OCI-LY3 (cell line): ENCODE measurements at regions not wholly inside any gene's neighbourhood (a gene's known extent, or its start where the extent isn't known, plus 50 kb on each side); places are given as distances from the start of the nearest gene placed in this dataset.
"Not testable (repeated sequence)": the region's sequence is repeated elsewhere in the genome, so short reads cannot be mapped to it uniquely, and the experiment has no call there.

Experiments used
- EZH2phosphoT487 ChIP-seq: fragments of 200-600 bp; shearing (Covaris generic); IDR thresholded peaks from 2 replicates; pipeline ENCODE4 v1.6.1; 2018; ENCODE audit warnings: antibody characterized with exemption, mixed run types, low read depth
- TF ChIP-seq, protein P1 (sequence below): fragments of 200-600, 300-600 bp; sonication (generic); IDR thresholded peaks from 2 replicates; pipeline ENCODE4 v1.5.1; 2014; ENCODE audit warnings: antibody characterized with exemption, low read length, low read depth

DNA sequence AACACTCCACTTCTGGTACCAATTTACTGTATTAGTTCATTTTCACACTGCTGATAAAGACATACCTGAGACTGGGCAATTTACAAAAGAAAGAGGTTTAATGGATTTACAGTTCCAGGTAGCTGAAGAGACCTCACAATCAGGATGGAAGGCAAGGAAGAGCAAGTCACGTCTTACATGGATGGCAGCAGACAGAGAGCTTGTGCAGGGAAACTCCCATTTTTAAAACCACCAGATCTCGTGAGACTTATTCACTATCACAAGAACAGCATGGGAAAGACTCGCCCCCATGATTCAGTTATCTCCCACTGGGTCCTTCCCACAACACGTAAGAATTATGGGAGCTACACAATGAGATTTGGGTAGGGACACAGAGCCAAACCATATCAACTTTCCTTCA lies 119.0 kb downstream of the ZIC4 start:
- TF ChIP-seq, protein P1, sequence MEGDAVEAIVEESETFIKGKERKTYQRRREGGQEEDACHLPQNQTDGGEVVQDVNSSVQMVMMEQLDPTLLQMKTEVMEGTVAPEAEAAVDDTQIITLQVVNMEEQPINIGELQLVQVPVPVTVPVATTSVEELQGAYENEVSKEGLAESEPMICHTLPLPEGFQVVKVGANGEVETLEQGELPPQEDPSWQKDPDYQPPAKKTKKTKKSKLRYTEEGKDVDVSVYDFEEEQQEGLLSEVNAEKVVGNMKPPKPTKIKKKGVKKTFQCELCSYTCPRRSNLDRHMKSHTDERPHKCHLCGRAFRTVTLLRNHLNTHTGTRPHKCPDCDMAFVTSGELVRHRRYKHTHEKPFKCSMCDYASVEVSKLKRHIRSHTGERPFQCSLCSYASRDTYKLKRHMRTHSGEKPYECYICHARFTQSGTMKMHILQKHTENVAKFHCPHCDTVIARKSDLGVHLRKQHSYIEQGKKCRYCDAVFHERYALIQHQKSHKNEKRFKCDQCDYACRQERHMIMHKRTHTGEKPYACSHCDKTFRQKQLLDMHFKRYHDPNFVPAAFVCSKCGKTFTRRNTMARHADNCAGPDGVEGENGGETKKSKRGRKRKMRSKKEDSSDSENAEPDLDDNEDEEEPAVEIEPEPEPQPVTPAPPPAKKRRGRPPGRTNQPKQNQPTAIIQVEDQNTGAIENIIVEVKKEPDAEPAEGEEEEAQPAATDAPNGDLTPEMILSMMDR = not testable (repeated sequence)
- TF ChIP-seq EZH2phosphoT487 = not testable (repeated sequence)
